ENCODE measurements at regions not wholly inside any gene's neighbourhood (a gene's known extent, or its start where the extent isn't known, plus 50 kb on each side); places are given as distances from the start of the nearest gene placed in this dataset.
"Not testable (repeated sequence)": the region's sequence is repeated elsewhere in the genome, so short reads cannot be mapped to it uniquely, and the experiment has no call there.

GRCh38 chr14:106327234-106327633, 800.9 kb downstream of the TMEM121 start:
- DNase-seq (ENCODE audit: low read depth) = no peak
- TF ChIP-seq, protein P1, sequence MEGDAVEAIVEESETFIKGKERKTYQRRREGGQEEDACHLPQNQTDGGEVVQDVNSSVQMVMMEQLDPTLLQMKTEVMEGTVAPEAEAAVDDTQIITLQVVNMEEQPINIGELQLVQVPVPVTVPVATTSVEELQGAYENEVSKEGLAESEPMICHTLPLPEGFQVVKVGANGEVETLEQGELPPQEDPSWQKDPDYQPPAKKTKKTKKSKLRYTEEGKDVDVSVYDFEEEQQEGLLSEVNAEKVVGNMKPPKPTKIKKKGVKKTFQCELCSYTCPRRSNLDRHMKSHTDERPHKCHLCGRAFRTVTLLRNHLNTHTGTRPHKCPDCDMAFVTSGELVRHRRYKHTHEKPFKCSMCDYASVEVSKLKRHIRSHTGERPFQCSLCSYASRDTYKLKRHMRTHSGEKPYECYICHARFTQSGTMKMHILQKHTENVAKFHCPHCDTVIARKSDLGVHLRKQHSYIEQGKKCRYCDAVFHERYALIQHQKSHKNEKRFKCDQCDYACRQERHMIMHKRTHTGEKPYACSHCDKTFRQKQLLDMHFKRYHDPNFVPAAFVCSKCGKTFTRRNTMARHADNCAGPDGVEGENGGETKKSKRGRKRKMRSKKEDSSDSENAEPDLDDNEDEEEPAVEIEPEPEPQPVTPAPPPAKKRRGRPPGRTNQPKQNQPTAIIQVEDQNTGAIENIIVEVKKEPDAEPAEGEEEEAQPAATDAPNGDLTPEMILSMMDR (IDR thresholded peaks at IDR 0.05; ENCODE audit: insufficient read depth, low read depth, low read length, missing control alignments) = no peak
- no peak overlapping the region for H3K4me3 ChIP-seq (ENCODE audit: low read depth, low read length)

- not testable (repeated sequence) for DNase-seq (ENCODE audit: low read depth); H3K4me3 ChIP-seq (ENCODE audit: low read depth, low read length)
Measured at GRCh38 chr14:106327702-106328353, 801.4 kb downstream of the TMEM121 start.

DNA sequence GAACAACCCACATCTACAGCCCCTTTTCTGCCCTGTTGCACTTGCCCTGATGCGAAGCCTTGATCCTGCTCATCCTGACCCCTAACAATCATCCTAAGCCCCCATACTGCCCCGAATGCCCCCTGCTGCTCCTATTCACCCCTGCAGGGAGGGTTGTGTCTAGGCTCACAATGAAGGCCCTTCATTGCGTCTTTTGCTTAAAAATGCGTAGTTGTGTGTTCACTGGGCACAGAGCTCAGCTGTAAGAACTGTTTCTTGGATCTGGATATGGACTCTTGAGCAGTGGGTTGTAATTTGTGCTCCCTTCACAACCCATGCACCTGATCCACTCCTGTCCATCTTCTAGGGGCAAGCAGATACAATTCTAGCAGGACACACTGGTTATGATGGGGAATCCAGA, 802.9 kb downstream of the TMEM121 start:
- not testable (repeated sequence) for H3K4me3 ChIP-seq (ENCODE audit: low read depth, low read length); DNase-seq (ENCODE audit: low read depth)

DNA sequence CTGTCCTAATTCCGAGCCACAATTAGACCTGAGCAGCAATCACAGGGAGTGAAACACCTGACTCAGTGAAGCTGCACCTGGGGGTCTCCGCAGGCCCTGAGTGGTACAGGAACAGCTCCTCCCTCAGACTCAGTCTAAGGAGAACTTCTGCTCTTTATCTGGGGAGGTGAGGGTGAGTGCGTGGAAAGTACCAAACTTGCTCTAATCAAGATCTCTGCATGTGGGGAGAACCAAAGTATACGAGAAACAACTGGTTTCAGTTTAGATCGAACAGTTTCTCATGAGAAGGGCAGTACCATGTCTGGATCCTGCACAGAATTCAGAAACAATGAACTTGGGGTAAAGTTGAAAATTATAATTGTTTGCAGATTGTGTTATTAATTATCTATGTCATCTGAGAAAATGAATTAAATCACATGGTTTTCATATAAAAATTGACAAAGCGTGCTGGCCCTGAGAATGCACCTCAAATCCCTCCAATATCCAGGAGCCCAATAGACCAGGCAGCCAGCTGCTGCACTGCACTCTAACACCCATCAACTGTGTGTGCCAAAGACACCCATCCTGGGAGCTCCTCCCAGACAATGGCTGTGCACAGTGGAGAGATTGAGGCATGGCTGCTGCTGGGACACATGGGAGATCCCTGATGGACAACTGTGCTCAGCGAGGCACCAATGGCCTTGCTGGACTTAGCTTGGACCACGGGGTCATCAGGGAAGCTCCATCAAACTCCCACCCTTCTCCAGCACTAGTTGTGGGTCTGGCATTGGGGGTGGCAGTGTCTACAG, 803.8 kb downstream of the TMEM121 start:
- H3K4me3 ChIP-seq (ENCODE audit: low read depth, low read length) = not testable (repeated sequence)

GRCh38 chr14:106334428-106335109, 808.2 kb downstream of the TMEM121 start:
- not testable (repeated sequence) for DNase-seq (ENCODE audit: low read depth); H3K4me3 ChIP-seq (ENCODE audit: low read depth, low read length)

More for the DNA sequence above, 803.8 kb downstream of the TMEM121 start:
- DNase-seq (ENCODE audit: low read depth) = peak; percentile 6

DNA sequence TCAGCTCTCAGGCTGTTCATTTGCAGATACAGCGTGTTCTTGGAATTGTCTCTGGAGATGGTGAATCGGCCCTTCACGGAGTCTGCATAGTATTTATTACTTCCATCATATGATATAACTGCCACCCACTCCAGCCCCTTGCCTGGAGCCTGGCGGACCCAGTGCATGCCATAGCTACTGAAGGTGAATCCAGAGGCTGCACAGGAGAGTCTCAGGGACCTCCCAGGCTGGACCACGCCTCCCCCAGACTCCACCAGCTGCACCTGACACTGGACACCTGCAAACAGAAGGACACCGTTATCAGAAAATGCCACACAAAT, 808.7 kb downstream of the TMEM121 start:
- DNase-seq (ENCODE audit: low read depth); H3K4me3 ChIP-seq (ENCODE audit: low read depth, low read length): not testable (repeated sequence)

DNA sequence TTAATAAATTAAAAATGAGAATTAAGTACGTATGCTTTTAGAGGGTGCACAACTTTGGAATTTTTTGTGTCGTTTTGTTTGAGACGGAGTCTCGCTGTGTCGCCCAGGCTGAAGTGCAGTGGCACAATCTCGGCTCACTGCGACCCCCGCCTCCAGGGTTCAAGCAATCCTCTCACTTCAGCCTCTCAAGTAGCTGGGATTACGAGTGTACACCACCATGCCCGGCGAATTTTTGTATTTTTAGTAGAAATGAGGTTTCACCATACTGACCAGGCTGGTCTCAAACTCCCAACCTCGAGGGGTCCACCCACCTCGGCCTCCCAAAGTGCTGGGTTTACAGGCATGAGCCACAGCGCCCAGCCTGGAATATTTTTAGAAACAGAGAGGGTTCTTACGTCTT, 812.4 kb downstream of the TMEM121 start:
- not testable (repeated sequence) for H3K4me3 ChIP-seq (ENCODE audit: low read depth, low read length); DNase-seq (ENCODE audit: low read depth)

- DNase-seq (ENCODE audit: low read depth); H3K4me3 ChIP-seq (ENCODE audit: low read depth, low read length): not testable (repeated sequence)
Measured at GRCh38 chr14:106340658-106341057, 814.3 kb downstream of the TMEM121 start.

- not testable (repeated sequence) for H3K4me3 ChIP-seq (ENCODE audit: low read depth, low read length); DNase-seq (ENCODE audit: low read depth)
Measured at GRCh38 chr14:106341161-106341560, 814.8 kb downstream of the TMEM121 start.

DNA sequence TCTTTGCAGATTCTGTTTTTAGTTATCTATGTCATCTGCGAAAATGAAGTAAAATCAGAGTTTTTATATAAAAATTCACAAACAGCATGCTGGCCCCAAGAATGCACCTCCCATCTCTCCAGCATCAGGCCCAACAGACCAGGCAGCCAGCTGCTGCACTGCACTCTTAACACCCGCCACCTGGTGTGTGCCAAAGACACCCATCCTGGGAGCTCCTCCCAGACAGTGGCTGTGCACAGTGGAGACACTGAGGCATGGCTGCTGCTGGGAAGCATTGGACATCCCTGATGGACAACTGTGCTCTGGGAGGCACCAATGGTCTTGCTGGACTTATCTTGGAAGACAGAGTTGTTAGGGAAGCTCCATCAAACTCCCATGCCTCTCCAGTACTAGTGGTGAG, 817.2 kb downstream of the TMEM121 start:
- no peak overlapping the region for H3K4me3 ChIP-seq (ENCODE audit: low read depth, low read length)
- TF ChIP-seq, protein P1 (IDR thresholded peaks at IDR 0.05; ENCODE audit: insufficient read depth, low read depth, low read length, missing control alignments) = no peak
- DNase-seq (ENCODE audit: low read depth) = no peak

- H3K4me3 ChIP-seq (ENCODE audit: low read depth, low read length) = not testable (repeated sequence)
Measured at GRCh38 chr14:106344065-106344614, 817.8 kb downstream of the TMEM121 start.

DNA sequence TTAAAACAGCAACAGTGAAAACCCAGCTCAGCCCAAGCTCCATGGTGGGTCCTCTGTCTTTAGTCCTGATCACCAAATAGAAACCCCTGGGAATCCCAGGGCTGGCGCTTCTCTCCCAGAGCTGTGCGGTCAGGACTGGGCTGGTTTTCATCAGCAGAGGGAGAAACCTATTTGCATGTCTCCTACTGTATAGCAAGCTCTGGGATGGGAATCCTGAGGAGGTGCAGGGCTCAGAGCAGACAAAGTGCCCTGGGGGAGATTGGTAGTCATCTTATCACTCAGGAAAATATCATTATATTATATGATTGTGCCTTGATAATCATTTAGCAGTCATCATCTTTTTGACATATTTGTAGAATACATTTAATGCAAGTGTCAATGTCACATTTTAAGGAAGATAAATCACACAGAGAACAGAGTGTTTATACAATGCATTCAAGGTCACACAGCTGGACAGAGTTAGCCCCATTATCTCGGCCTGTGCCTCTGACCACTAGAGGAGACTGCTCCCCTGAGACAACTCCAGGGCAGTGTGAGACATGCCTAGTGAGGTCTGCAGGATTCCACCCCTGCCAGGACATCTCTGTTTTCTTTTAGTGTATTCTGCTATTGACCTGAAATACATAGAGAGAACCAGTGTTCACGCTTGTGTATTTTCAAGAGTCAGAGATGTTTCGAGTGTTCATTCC, 818.6 kb downstream of the TMEM121 start:
- not testable (repeated sequence) for H3K4me3 ChIP-seq (ENCODE audit: low read depth, low read length); DNase-seq (ENCODE audit: low read depth)

More at GRCh38 chr14:106344065-106344614, 817.8 kb downstream of the TMEM121 start:
- not testable (repeated sequence) for DNase-seq (ENCODE audit: low read depth)
